Left renal pelvis (tissue), 4 donors: ENCODE measurements at regions not wholly inside any gene's neighbourhood (a gene's known extent, or its start where the extent isn't known, plus 50 kb on each side); places are given as distances from the start of the nearest gene placed in this dataset.

Experiments used
- DNase-seq, 4 donors: peaks; one replicate each; pipeline ENCODE4 v3.0.0-alpha.2; 2013; ENCODE audit warnings: low read depth in 4 of 4, low spot score in 3 of 4

GRCh38 chr3:55343486-55344357 is 143.4 kb downstream of the WNT5A start:
- DNase-seq: no peak

- no peak for DNase-seq
Measured at GRCh38 chr3:55341502-55342031, 145.5 kb downstream of the WNT5A start.

GRCh38 chr3:55339819-55340218 is 147.3 kb downstream of the WNT5A start:
- DNase-seq: no peak

- DNase-seq: no peak
Measured at GRCh38 chr3:55339390-55339789, 147.7 kb downstream of the WNT5A start.

GRCh38 chr3:55337641-55338180 is 149.4 kb downstream of the WNT5A start:
- DNase-seq: no peak

- DNase-seq: no peak
Measured at GRCh38 chr3:55333923-55334322, 153.2 kb downstream of the WNT5A start.

GRCh38 chr3:55333046-55333445 is 154.1 kb downstream of the WNT5A start:
- no peak for DNase-seq

- DNase-seq: peak in 1 of 4 donors; percentile 24
Measured at GRCh38 chr3:55332176-55332575, 154.9 kb downstream of the WNT5A start.

- DNase-seq: no peak
Measured at GRCh38 chr3:55331524-55331923, 155.6 kb downstream of the WNT5A start.

GRCh38 chr3:55330756-55331155 is 156.3 kb downstream of the WNT5A start:
- DNase-seq: no peak

- DNase-seq: no peak
Measured at GRCh38 chr3:55330355-55330754, 156.8 kb downstream of the WNT5A start.

- DNase-seq: no peak
Measured at GRCh38 chr3:55329849-55330248, 157.3 kb downstream of the WNT5A start.

- no peak for DNase-seq
Measured at GRCh38 chr3:55327131-55327920, 159.8 kb downstream of the WNT5A start.

GRCh38 chr3:55322638-55323037 is 164.5 kb downstream of the WNT5A start:
- no peak for DNase-seq

GRCh38 chr3:55320928-55321327 is 166.2 kb downstream of the WNT5A start:
- DNase-seq: no peak

- DNase-seq: no peak
Measured at GRCh38 chr3:55315396-55315795, 171.7 kb downstream of the WNT5A start.

- DNase-seq: no peak
Measured at GRCh38 chr3:55313666-55314065, 173.4 kb downstream of the WNT5A start.

GRCh38 chr3:55309336-55309735 is 177.8 kb downstream of the WNT5A start:
- no peak for DNase-seq

GRCh38 chr3:55307622-55308021 is 179.5 kb downstream of the WNT5A start:
- DNase-seq: no peak

- no peak for DNase-seq
Measured at GRCh38 chr3:55305696-55306485, 181.2 kb downstream of the WNT5A start.
